CD14-positive monocyte (primary cell): ENCODE measurements at regions not wholly inside any gene's neighbourhood (a gene's known extent, or its start where the extent isn't known, plus 50 kb on each side); places are given as distances from the start of the nearest gene placed in this dataset.

Experiments
- DNase-seq, 3 donors: peaks; one replicate each; pipeline ENCODE4 v3.0.0-alpha.2; 2011 to 2022
- H2AFZ ChIP-seq: 2 replicates; pipeline ENCODE4 v1.6.0; 2012; ENCODE audit warnings: mild to moderate bottlenecking, low read depth, low read length, inconsistent platforms; ENCODE audit not compliant: insufficient read depth, poor library complexity, severe bottlenecking
- H3K27ac ChIP-seq, 2 donors: 1 replicate in 1 of 2; 2 replicates in 1 of 2; pipeline ENCODE4 v1.5.1; 2012 to 2013; ENCODE audit warnings: low read length in 2 of 2, control low read depth in 1 of 2, inconsistent platforms in 1 of 2, low read depth in 1 of 2, mild to moderate bottlenecking in 1 of 2
- H3K27me3 ChIP-seq, 2 donors: one replicate each; pipeline versions ENCODE4 v1.6.0 to v1.6.1; 2011 to 2013; ENCODE audit warnings: low read length in 2 of 2; ENCODE audit not compliant: control insufficient read depth in 2 of 2, insufficient read depth in 2 of 2
- H3K36me3 ChIP-seq, 2 donors: replicated peaks in 1 of 2; 1 replicate in 1 of 2; 2 replicates in 1 of 2; pipeline versions ENCODE4 v1.5.1 to v1.6.1; 2012 to 2013; ENCODE audit warnings: low read length in 2 of 2, control low read depth in 1 of 2, inconsistent platforms in 1 of 2, mild to moderate bottlenecking in 1 of 2; ENCODE audit not compliant: insufficient read depth in 2 of 2, control insufficient read depth in 1 of 2
- H3K4me1 ChIP-seq, 2 donors: 1 replicate in 1 of 2; 2 replicates in 1 of 2; pipeline versions ENCODE4 v1.5.1 to v1.6.1; 2012 to 2013; ENCODE audit warnings: low read length in 2 of 2, control low read depth in 1 of 2, inconsistent platforms in 1 of 2, mild to moderate bottlenecking in 1 of 2, moderate library complexity in 1 of 2; ENCODE audit not compliant: insufficient read depth in 2 of 2, control insufficient read depth in 1 of 2
- H3K4me2 ChIP-seq: replicated peaks from 2 replicates; pipeline ENCODE3; 2012; ENCODE audit warnings: low read length, moderate library complexity, mild to moderate bottlenecking; ENCODE audit not compliant: poor library complexity, severe bottlenecking; ENCODE audit errors: extremely low read depth
- H3K4me3 ChIP-seq, 3 experiments: fragments of 200-600 bp in 1 of 3; sonication (generic) in 1 of 3; replicated peaks in 1 of 3; 1 replicate in 2 of 3; 2 replicates in 1 of 3; pipeline ENCODE4 v1.5.1; 2011 to 2013; ENCODE audit warnings: low read length in 3 of 3, mild to moderate bottlenecking in 3 of 3, control low read depth in 2 of 3, low read depth in 2 of 3, inconsistent platforms in 1 of 3, moderate library complexity in 1 of 3
- H3K79me2 ChIP-seq: 2 replicates; pipeline ENCODE4 v1.6.0; 2012; ENCODE audit warnings: mild to moderate bottlenecking, control low read depth, inconsistent platforms, low read length, moderate library complexity; ENCODE audit not compliant: insufficient read depth
- H3K9ac ChIP-seq: 2 replicates; pipeline ENCODE4 v1.6.0; 2017; ENCODE audit warnings: low read length, mild to moderate bottlenecking; ENCODE audit not compliant: insufficient read depth, poor library complexity, severe bottlenecking
- H3K9me3 ChIP-seq, 2 donors: replicated peaks in 1 of 2; 1 replicate in 1 of 2; 2 replicates in 1 of 2; pipeline versions ENCODE4 v1.5.1 to v1.6.1; 2012 to 2013; ENCODE audit warnings: low read length in 2 of 2, control low read depth in 1 of 2; ENCODE audit not compliant: control insufficient read depth in 1 of 2, insufficient read depth in 1 of 2
- H4K20me1 ChIP-seq: 2 replicates; pipeline ENCODE4 v1.6.0; 2012; ENCODE audit warnings: mild to moderate bottlenecking, low read length, control low read depth, moderate library complexity; ENCODE audit not compliant: insufficient read depth
- H3K27ac Mint-ChIP-seq, 7 donors: one replicate each; pipeline ENCODE4 v1.8.0; 2020; ENCODE audit warnings: mild to moderate bottlenecking in 7 of 7, mixed read lengths in 7 of 7, moderate library complexity in 6 of 7, inconsistent platforms in 2 of 7
- H3K27me3 Mint-ChIP-seq, 3 donors: one replicate each; pipeline ENCODE4 v1.8.0; 2021 to 2022; ENCODE audit warnings: low read depth in 3 of 3, mild to moderate bottlenecking in 3 of 3, mixed read lengths in 3 of 3, moderate library complexity in 3 of 3, inconsistent platforms in 1 of 3
- H3K36me3 Mint-ChIP-seq, 2 donors: one replicate each; pipeline ENCODE4 v1.8.0; 2020; ENCODE audit warnings: mixed read lengths in 2 of 2, inconsistent platforms in 1 of 2, mild to moderate bottlenecking in 1 of 2
- H3K4me1 Mint-ChIP-seq: one replicate; pipeline ENCODE4 v1.8.0; 2020; ENCODE audit warnings: mild to moderate bottlenecking, mixed read lengths
- H3K4me3 Mint-ChIP-seq, 2 donors: one replicate each; pipeline ENCODE4 v1.8.0; 2020; ENCODE audit warnings: mild to moderate bottlenecking in 2 of 2, mixed read lengths in 2 of 2, moderate library complexity in 1 of 2
- H3K9me3 Mint-ChIP-seq, 7 donors: one replicate each; pipeline ENCODE4 v1.8.0; 2020 to 2022; ENCODE audit warnings: mixed read lengths in 7 of 7, mild to moderate bottlenecking in 6 of 7, moderate library complexity in 6 of 7, inconsistent platforms in 2 of 7
- CTCF ChIP-seq: fragments of 200-600 bp; IDR thresholded peaks from one replicate; pipeline ENCODE4 v1.8.0; 2022; ENCODE audit warnings: antibody characterized with exemption, mild to moderate bottlenecking
- WGBS: methylation state at CpG from one replicate; pipeline ENCODE4 v1.1.5; 2013; ENCODE audit warnings: missing lambda C conversion rate; ENCODE audit not compliant: insufficient coverage; 5-methylcytosine and 5-hydroxymethylcytosine counted together
- intact Hi-C, 2 donors: fragments of 100-400 bp; cut with micrococcal nuclease; formaldehyde crosslinking; loops; one replicate each; pipeline versions ENCODE4 v1.15.0 to v1.15.1; 2023

DNA sequence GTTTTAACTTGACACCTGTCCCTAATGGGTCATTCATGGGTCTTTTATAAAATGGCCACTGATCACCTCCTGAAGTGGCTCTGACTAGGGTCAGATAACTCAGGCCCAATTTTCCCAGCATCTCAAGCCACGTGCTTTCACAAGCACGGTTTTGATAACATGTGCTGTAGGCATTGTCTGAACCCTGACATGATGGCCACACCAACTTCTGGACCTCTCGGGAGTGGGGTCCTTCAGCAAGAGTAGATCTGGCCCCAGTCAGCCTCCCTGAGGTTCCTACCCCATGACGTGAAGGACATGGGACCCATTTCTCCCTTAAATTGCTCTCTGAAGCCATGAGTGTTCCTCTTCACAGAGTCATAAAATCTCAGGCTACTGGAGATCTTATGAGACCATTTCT lies 60.4 kb upstream of the CCND1 start:
- Histone ChIP-seq H3K79me2 (no peaks in the 10 kb centered on the region), H3K9me3 (no peaks in the 10 kb centered on the region), H3K4me2 (no peak overlapping the region), H3K9ac (no peak overlapping the region), H3K27ac (no peak overlapping the region), H2AFZ (no peak overlapping the region), H3K4me3 (no peak overlapping the region), H3K27me3 (no peaks in the 10 kb centered on the region), H4K20me1 (no peaks in the 10 kb centered on the region), H3K4me1 (peaks cover 12% of the 10 kb centered on the region in 2 donors), H3K36me3 (no peaks in the 10 kb centered on the region)
- DNase-seq, result no peak
- WGBS, result 94% methylated on average over 4 of the region's 4 CpGs
- Mint-ChIP-seq H3K27ac (no peak overlapping the region), H3K36me3 (no peaks in the 10 kb centered on the region), H3K4me1 (peaks cover 17% of the 10 kb centered on the region), H3K9me3 (peaks cover 0 to 10% (median 0%) of the 10 kb centered on the region in 7 donors), H3K4me3 (no peak overlapping the region), H3K27me3 (peaks cover 2 to 3% (median 2%) of the 10 kb centered on the region in 3 donors)
- TF ChIP-seq CTCF, result no peak
- intact Hi-C loops, result no loop called here

GRCh38 chr11:69582756-69583467 lies 58.0 kb upstream of the CCND1 start:
- Histone ChIP-seq H3K4me1 (no peaks in the 10 kb centered on the region), H3K27ac (no peak overlapping the region), H3K9me3 (no peaks in the 10 kb centered on the region), H3K36me3 (no peaks in the 10 kb centered on the region), H3K9ac (no peak overlapping the region), H3K27me3 (no peaks in the 10 kb centered on the region), H3K4me3 (no peak overlapping the region), H4K20me1 (no peaks in the 10 kb centered on the region), H3K79me2 (no peaks in the 10 kb centered on the region), H3K4me2 (no peak overlapping the region), H2AFZ (no peak overlapping the region)
- no peak for TF ChIP-seq CTCF
- H3K4me1 Mint-ChIP-seq, result peaks cover 4% of the 10 kb centered on the region
- no peak overlapping the region for H3K4me3 Mint-ChIP-seq
- peaks cover 0 to 10% (median 0%) of the 10 kb centered on the region in 7 donors for H3K9me3 Mint-ChIP-seq
- no peak for DNase-seq
- intact Hi-C loops, result no loop called here
- H3K27me3 Mint-ChIP-seq, result peaks cover 0 to 2% (median 0%) of the 10 kb centered on the region in 3 donors
- no peaks in the 10 kb centered on the region for H3K36me3 Mint-ChIP-seq
- no CpG with 5 or more reads among the region's 5 CpGs for WGBS
- H3K27ac Mint-ChIP-seq, result no peak overlapping the region
